Gastrocnemius medialis (tissue), 4 donors: ENCODE measurements at regions not wholly inside any gene's neighbourhood (a gene's known extent, or its start where the extent isn't known, plus 50 kb on each side); places are given as distances from the start of the nearest gene placed in this dataset.
"Not testable (repeated sequence)": the region's sequence is repeated elsewhere in the genome, so short reads cannot be mapped to it uniquely, and the experiment has no call there.

Source experiments
- ATAC-seq, 2 donors: fragments of 150-250 bp; one replicate each; pipeline ENCODE4 v1.9.1; 2016
- DNase-seq, 2 donors: peaks; one replicate each; pipeline ENCODE4 v3.0.0-alpha.2; 2019
- H3K27ac ChIP-seq, 4 donors: fragments of 200-600 bp; sonication (generic); 1 replicate in 1 of 4; 2 replicates in 3 of 4; pipeline ENCODE4 v1.5.1; 2016 to 2018; ENCODE audit warnings: mild to moderate bottlenecking in 2 of 4, moderate library complexity in 1 of 4
- H3K27me3 ChIP-seq, 3 donors: fragments of 200-600 bp; sonication (generic) in 2 of 3; 1 replicate in 1 of 3; 2 replicates in 2 of 3; pipeline versions ENCODE4 v1.5.1 to v1.6.0; 2016 to 2019; ENCODE audit warnings: mild to moderate bottlenecking in 1 of 3, moderate library complexity in 1 of 3
- H3K36me3 ChIP-seq, 2 donors: fragments of 200-600 bp; sonication (generic) in 1 of 2; one replicate each; pipeline ENCODE4 v1.5.1; 2017 to 2018
- H3K4me1 ChIP-seq, 2 donors: fragments of 200-600 bp; sonication (generic) in 1 of 2; one replicate each; pipeline ENCODE4 v1.5.1; 2016 to 2017; ENCODE audit warnings: mild to moderate bottlenecking in 2 of 2
- H3K4me3 ChIP-seq, 4 donors: fragments of 200-600 bp; sonication (generic) in 3 of 4; 1 replicate in 1 of 4; 2 replicates in 3 of 4; pipeline ENCODE4 v1.5.1; 2016 to 2019; ENCODE audit warnings: mild to moderate bottlenecking in 2 of 4
- H3K9me3 ChIP-seq, 3 donors: fragments of 200-600 bp; sonication (generic) in 2 of 3; 1 replicate in 1 of 3; 2 replicates in 2 of 3; pipeline ENCODE4 v1.5.1; 2016 to 2019
- CTCF ChIP-seq, 5 experiments: fragments of 450-650 bp in 3 of 5; fragments of 200-600 bp in 2 of 5; sonication (generic) in 2 of 5; IDR thresholded peaks in 4 of 5; conservative IDR thresholded peaks in 1 of 5; 1 replicate in 4 of 5; 2 replicates in 1 of 5; pipeline ENCODE4 v1.5.1; 2016 to 2019; ENCODE audit warnings: antibody characterized with exemption in 5 of 5, mild to moderate bottlenecking in 3 of 5, moderate library complexity in 3 of 5
- POLR2A ChIP-seq, 2 donors: fragments of 450-650 bp; IDR thresholded peaks; one replicate each; pipeline ENCODE4 v1.6.1; 2017; ENCODE audit warnings: antibody characterized with exemption in 2 of 2, mild to moderate bottlenecking in 2 of 2, moderate library complexity in 2 of 2
- in situ Hi-C, 4 donors: fragments of 200-750 bp; cut with MboI; loops; one replicate each; pipeline versions ENCODE4 v1.15.0 to v1.8.0; 2017; ENCODE audit warnings: low sequenced_read_pairs in 4 of 4
- intact Hi-C: fragments of 100-400 bp; cut with DNase I; formaldehyde crosslinking; loops from one replicate; pipeline ENCODE4 v1.15.1; 2023; ENCODE audit warnings: low total_unique reads

- Histone ChIP-seq H3K27ac (no peak overlapping the region), H3K27me3 (no peaks in the 10 kb centered on the region), H3K4me1 (no peaks in the 10 kb centered on the region), H3K4me3 (no peak overlapping the region), H3K9me3 (no peaks in the 10 kb centered on the region), H3K36me3 (no peaks in the 10 kb centered on the region)
- TF ChIP-seq POLR2A (IDR thresholded peaks at IDR 0.05) (no peak), CTCF (IDR thresholded peaks at IDR 0.05 in 4 of 5, conservative IDR thresholded peaks at IDR 0.05 in 1 of 5) (no peak)
- no peak for DNase-seq
- ATAC-seq, result no peak
- intact Hi-C loops, result no loop called here
- in situ Hi-C loops, result no loop called here
These were observed 309.1 kb upstream of the CYRIA start for GRCh38 chr2:16974688-16975087.

- Histone ChIP-seq H3K27me3 (no peaks in the 10 kb centered on the region), H3K4me3 (no peak overlapping the region), H3K27ac (no peak overlapping the region), H3K9me3 (no peaks in the 10 kb centered on the region), H3K36me3 (no peaks in the 10 kb centered on the region), H3K4me1 (no peaks in the 10 kb centered on the region)
- in situ Hi-C loops (no loop called here), intact Hi-C loops (no loop called here)
- no peak for ATAC-seq
- DNase-seq, result no peak
- TF ChIP-seq POLR2A (IDR thresholded peaks at IDR 0.05) (no peak), CTCF (IDR thresholded peaks at IDR 0.05 in 4 of 5, conservative IDR thresholded peaks at IDR 0.05 in 1 of 5) (no peak)
These were observed 308.1 kb upstream of the CYRIA start for GRCh38 chr2:16973586-16974286.

DNA sequence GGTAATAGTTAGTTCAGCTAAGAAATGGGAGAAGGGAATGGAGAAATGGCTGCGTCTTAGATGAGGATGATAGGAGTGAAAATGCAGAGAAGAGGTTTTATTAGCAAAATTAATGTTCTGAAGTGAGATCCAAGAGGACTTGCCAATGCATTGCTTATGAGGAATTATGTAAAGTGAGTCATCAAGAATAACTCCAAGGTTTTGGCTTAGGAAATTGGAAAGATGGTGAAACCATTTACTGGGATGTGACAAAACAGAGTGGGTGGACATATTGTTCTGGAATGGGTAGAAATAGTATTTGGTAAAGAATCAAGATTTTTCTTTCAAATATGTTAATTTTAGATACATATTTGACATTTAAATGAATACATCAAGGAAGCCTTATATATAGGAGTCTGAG is 306.6 kb upstream of the CYRIA start:
- TF ChIP-seq POLR2A (IDR thresholded peaks at IDR 0.05), result no peak
- TF ChIP-seq CTCF (IDR thresholded peaks at IDR 0.05 in 4 of 5, conservative IDR thresholded peaks at IDR 0.05 in 1 of 5), result no peak
- Histone ChIP-seq H3K27ac (no peak overlapping the region), H3K36me3 (no peaks in the 10 kb centered on the region), H3K4me3 (no peak overlapping the region), H3K9me3 (no peaks in the 10 kb centered on the region), H3K4me1 (no peaks in the 10 kb centered on the region), H3K27me3 (no peaks in the 10 kb centered on the region)
- ATAC-seq, result no peak
- in situ Hi-C loops (no loop called here), intact Hi-C loops (no loop called here)
- no peak for DNase-seq

GRCh38 chr2:16971722-16972234 is 306.1 kb upstream of the CYRIA start:
- TF ChIP-seq POLR2A (IDR thresholded peaks at IDR 0.05), result no peak
- TF ChIP-seq CTCF (IDR thresholded peaks at IDR 0.05 in 4 of 5, conservative IDR thresholded peaks at IDR 0.05 in 1 of 5), result no peak
- intact Hi-C loops (no loop called here), in situ Hi-C loops (no loop called here)
- H3K9me3 ChIP-seq, result no peaks in the 10 kb centered on the region
- H3K36me3 ChIP-seq, result no peaks in the 10 kb centered on the region
- H3K4me3 ChIP-seq, result no peak overlapping the region
- H3K27ac ChIP-seq, result no peak overlapping the region
- H3K4me1 ChIP-seq, result no peaks in the 10 kb centered on the region
- H3K27me3 ChIP-seq, result no peaks in the 10 kb centered on the region
- DNase-seq (no peak), ATAC-seq (no peak)

DNA sequence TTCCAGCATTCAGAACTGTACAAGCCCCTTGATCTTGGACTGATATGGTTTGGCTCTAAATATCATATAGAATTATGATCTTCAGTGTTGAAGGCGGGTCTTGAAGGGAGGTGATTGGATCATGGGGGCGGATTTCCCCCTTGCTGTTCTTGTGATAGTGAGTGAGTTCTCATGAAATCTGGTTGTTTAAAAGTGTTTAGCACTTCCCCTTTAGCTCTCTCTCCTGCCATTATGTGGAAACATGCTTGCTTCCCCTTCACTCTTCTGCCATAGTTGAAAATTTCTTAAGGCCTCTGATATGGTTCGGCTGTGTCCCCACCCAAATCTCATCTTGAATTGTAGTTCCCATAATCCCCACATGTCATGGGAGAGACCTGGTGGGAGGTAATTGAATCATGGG is 305.3 kb upstream of the CYRIA start:
- H3K4me1 ChIP-seq, H3K36me3 ChIP-seq, H3K27me3 ChIP-seq, intact Hi-C loops, H3K27ac ChIP-seq, in situ Hi-C loops, DNase-seq, ATAC-seq, H3K4me3 ChIP-seq, H3K9me3 ChIP-seq: not testable (repeated sequence)
